ENCODE measurements at regions not wholly inside any gene's neighbourhood (a gene's known extent, or its start where the extent isn't known, plus 50 kb on each side); places are given as distances from the start of the nearest gene placed in this dataset.

DNA sequence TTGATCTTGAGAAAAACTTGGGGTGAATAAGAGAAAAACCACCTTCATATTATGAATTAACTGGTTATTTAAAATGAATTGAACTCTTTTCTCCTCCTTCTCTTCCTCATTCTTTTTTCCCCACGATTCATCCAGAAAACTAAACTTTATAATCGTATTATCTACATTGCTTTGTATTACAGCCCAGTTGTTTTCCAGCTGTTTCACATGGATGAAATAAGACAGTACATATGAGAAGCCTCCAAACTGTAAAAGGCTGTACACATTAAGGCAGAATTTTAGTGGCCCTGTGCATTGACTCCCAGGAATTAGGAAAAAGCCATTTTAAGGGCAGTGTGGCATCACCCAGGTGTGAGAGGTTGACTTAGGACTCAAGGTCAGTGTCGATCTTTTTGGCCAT lies 80.3 kb upstream of the PGBD5 start:
- TF ChIP-seq CTCF (conservative IDR thresholded peaks at IDR 0.05 in 1 of 2, IDR thresholded peaks at IDR 0.05 in 1 of 2; ENCODE audit: extremely low read depth in 1 of 2, insufficient read depth in 1 of 2, low read depth in 1 of 2, low read length in 2 of 2): no peak
- no peak for TF ChIP-seq EZH2 (IDR thresholded peaks at IDR 0.05; ENCODE audit: borderline replicate concordance, low read length)
